Erythroblast (primary cell): ENCODE measurements at regions not wholly inside any gene's neighbourhood (a gene's known extent, or its start where the extent isn't known, plus 50 kb on each side); places are given as distances from the start of the nearest gene placed in this dataset.

Source experiments
- GATA1 ChIP-seq: IDR thresholded peaks from 2 replicates; pipeline ENCODE4 v1.6.1; 2011; ENCODE audit warnings: low read depth, mild to moderate bottlenecking, control low read depth, low read length, moderate library complexity
- POLR2A ChIP-seq: IDR thresholded peaks from 2 replicates; pipeline ENCODE4 v1.6.1; 2011; ENCODE audit warnings: mild to moderate bottlenecking, low read length

DNA sequence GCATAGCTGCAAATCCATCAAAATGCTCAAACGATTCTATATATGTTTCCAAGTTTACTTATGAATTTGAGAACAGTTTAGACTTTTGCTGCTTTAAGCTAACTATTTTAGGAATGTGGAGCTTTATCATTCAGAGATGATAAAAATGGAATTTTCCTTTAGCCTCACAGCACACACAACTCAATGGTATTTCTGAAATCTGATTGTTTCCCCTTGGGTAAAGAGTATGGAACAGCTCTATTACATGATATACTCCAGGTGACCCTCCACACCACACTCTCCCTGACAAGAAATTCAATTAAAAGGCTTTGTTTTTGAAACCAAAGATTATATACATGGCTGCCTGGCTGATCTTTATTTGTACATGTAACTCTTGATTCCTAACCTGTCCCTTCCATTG, 120.0 kb downstream of the LUZP4 start:
- TF ChIP-seq POLR2A (no peak), GATA1 (no peak)
